ENCODE measurements at regions not wholly inside any gene's neighbourhood (a gene's known extent, or its start where the extent isn't known, plus 50 kb on each side); places are given as distances from the start of the nearest gene placed in this dataset.

DNA sequence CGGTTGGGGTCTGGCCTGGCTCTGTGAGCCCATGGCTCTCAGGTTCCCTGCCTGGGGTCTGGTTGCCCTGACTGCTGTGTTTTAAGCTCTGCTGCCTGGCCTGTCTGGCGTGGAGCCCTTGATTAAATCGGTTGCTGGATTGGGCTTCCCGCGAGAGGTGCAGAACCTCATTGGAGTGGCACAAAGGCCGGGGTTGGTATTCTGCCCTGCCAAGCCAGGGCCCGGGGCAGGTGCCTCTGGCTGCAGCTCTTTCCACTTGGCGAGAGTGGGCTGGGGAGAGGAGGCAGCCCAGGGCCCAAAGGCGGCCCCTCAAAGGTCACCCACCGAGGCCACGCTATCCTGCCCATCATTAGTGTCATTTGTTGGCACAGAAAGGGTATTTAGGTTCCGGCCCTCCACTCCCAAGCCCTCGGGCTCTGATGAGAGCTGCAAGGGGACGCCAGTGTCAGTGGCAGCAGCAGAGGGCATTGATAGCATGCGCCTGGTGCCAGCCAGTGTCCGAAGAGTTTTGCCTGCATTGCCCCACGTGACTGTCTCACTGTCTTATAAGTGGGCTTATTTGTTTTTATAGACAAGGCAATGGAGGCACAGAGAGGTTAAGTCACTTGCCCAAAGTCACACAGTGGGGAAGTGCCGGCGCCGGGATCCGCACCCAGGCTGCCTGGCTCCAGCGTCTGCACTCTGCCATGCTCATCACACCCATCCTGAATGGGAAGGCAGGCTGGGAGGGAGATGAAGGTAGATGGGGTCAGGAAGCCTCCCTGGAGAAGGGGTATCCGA is 68.0 kb upstream of the CIBAR2 start:
- no peak overlapping the region for H3K4me2 ChIP-seq (ENCODE audit: low read depth, low read length)
- H4K5ac ChIP-seq (ENCODE audit: low read depth, low read length), result no peak overlapping the region
- CTCF ChIA-PET, result no interaction called here
- POLR2A ChIA-PET (ENCODE audit: unreplicated experiment), result no interaction called here
- H3K79me1 ChIP-seq (ENCODE audit: low read depth in 1 of 2, low read length in 2 of 2), result peaks cover 43 to 95% of the 10 kb centered on the region in 2 experiments
- no peaks in the 10 kb centered on the region for H3K27me3 ChIP-seq (ENCODE audit: control insufficient read depth, insufficient read depth, low read length)
- no peak overlapping the region for H2AK9ac ChIP-seq (replicated peaks; ENCODE audit: low read depth, low read length, poor library complexity)
- no peak overlapping the region for H3K14ac ChIP-seq (replicated peaks; ENCODE audit: low read depth, low read length)
- no peak overlapping the region for H4K91ac ChIP-seq (ENCODE audit: insufficient read depth, low read depth, low read length)
- peaks cover 12% of the 10 kb centered on the region for H3K4me1 ChIP-seq (ENCODE audit: control insufficient read depth, insufficient read depth, low read length)
- no peak overlapping the region for H3K4ac ChIP-seq (ENCODE audit: low read depth, low read length)
- H2BK5ac ChIP-seq (ENCODE audit: low read depth, low read length, poor library complexity, severe bottlenecking), result no peak overlapping the region
- no peak overlapping the region for H3K23ac ChIP-seq (ENCODE audit: low read depth, low read length)
- 81% methylated on average over 9 of the region's 23 CpGs; no CpG with 5 or more reads in 1 of the 2 experiments for WGBS, 2 experiments (ENCODE audit: extremely low coverage in 2 of 2, insufficient read length in 1 of 2)
- peaks cover 37% of the 10 kb centered on the region for H3K36me3 ChIP-seq (ENCODE audit: control insufficient read depth, insufficient read depth, low read length)
- no peak overlapping the region for H3K27ac ChIP-seq (ENCODE audit: insufficient read depth, low read length)
- DNase-seq, result no peak
- TF ChIP-seq NFE2L2 (IDR thresholded peaks at IDR 0.05; ENCODE audit: low read depth, low read length) (no peak), FOS (IDR thresholded peaks at IDR 0.05; ENCODE audit: low read depth, low read length) (no peak), BHLHE40 (IDR thresholded peaks at IDR 0.05; ENCODE audit: low read depth, low read length) (no peak), CHD1 (IDR thresholded peaks at IDR 0.05; ENCODE audit: low read depth, low read length) (no peak), MAFK (IDR thresholded peaks at IDR 0.05; ENCODE audit: low read depth, low read length) (no peak), POLR2A (IDR thresholded peaks at IDR 0.05; ENCODE audit: low read depth, low read length) (no peak), RCOR1 (IDR thresholded peaks at IDR 0.05; ENCODE audit: insufficient replicate concordance, low read length) (no peak)
- TF ChIP-seq, protein P1, sequence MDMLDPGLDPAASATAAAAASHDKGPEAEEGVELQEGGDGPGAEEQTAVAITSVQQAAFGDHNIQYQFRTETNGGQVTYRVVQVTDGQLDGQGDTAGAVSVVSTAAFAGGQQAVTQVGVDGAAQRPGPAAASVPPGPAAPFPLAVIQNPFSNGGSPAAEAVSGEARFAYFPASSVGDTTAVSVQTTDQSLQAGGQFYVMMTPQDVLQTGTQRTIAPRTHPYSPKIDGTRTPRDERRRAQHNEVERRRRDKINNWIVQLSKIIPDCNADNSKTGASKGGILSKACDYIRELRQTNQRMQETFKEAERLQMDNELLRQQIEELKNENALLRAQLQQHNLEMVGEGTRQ (IDR thresholded peaks at IDR 0.05; ENCODE audit: low read depth, low read length), result no peak
- TF ChIP-seq, protein P2, sequence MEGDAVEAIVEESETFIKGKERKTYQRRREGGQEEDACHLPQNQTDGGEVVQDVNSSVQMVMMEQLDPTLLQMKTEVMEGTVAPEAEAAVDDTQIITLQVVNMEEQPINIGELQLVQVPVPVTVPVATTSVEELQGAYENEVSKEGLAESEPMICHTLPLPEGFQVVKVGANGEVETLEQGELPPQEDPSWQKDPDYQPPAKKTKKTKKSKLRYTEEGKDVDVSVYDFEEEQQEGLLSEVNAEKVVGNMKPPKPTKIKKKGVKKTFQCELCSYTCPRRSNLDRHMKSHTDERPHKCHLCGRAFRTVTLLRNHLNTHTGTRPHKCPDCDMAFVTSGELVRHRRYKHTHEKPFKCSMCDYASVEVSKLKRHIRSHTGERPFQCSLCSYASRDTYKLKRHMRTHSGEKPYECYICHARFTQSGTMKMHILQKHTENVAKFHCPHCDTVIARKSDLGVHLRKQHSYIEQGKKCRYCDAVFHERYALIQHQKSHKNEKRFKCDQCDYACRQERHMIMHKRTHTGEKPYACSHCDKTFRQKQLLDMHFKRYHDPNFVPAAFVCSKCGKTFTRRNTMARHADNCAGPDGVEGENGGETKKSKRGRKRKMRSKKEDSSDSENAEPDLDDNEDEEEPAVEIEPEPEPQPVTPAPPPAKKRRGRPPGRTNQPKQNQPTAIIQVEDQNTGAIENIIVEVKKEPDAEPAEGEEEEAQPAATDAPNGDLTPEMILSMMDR (conservative IDR thresholded peaks at IDR 0.05; ENCODE audit: low read depth, low read length), result no peak
- no peak overlapping the region for H4K8ac ChIP-seq (ENCODE audit: low read depth in 2 of 2, low read length in 2 of 2)
- dilution Hi-C loops (cut with HindIII; ENCODE audit: low sequenced_read_pairs, unreplicated experiment) (no loop called here), intact Hi-C loops (cut with micrococcal nuclease) (no loop called here), in situ Hi-C loops (cut with MboI; ENCODE audit: low sequenced_read_pairs) (no loop called here)
- 0 out of 2 replicates have a peak overlapping the region, but pooled peaks have one; percentile 6 for H2AK5ac ChIP-seq (ENCODE audit: low read depth, low read length)
- no peak overlapping the region for H3K4me3 ChIP-seq (ENCODE audit: insufficient read depth, low read depth, low read length)
- no TSS peak for BruUV-seq (replicated peaks)
- H2BK20ac ChIP-seq (ENCODE audit: low read depth, low read length), result no peak overlapping the region
- H2AFZ ChIP-seq (replicated peaks; ENCODE audit: low read length, poor library complexity), result no peak overlapping the region
- H3K9me3 ChIP-seq (ENCODE audit: control insufficient read depth, insufficient read depth, low read length), result peaks cover 9% of the 10 kb centered on the region
- peaks cover 15% of the 10 kb centered on the region for H3K9me1 ChIP-seq (ENCODE audit: insufficient read depth, low read length)
- no peak overlapping the region for H3K56ac ChIP-seq (ENCODE audit: extremely low read depth, insufficient read depth, low read length)
- H2BK120ac ChIP-seq (ENCODE audit: low read depth, low read length), result no peak overlapping the region
- no peak for ATAC-seq (ENCODE audit: low read depth)
- no peak overlapping the region for H3K18ac ChIP-seq (ENCODE audit: low read depth, low read length)
- H3K9ac ChIP-seq (ENCODE audit: low read depth, low read length), result no peak overlapping the region
- H4K20me1 ChIP-seq (ENCODE audit: insufficient read depth, low read length), result peaks cover 70% of the 10 kb centered on the region
- H2BK15ac ChIP-seq (ENCODE audit: low read depth, low read length), result no peak overlapping the region

Data from IMR-90 (cell line).